ENCODE measurements at regions not wholly inside any gene's neighbourhood (a gene's known extent, or its start where the extent isn't known, plus 50 kb on each side); places are given as distances from the start of the nearest gene placed in this dataset.

DNA sequence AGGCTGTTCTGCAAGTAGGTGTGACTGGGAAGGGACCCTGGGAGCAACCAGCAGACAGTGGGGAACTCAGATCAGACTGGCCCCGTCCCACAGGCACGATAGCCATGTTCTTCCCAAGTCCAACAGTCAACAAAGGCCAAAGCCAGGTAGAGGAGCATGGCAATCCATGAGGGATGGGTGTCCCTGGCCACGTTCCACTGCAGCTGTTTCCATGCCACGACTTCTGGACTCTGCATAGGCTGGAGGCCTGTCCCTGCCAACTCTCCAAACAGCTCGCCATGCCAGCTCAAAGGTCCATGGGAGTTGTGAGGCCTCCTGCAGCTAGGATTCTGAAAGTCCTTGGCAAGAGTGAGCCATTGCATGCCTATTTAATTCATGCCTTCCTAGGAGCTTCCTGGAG is 459.8 kb downstream of the CDH8 start:
- POLR2A ChIA-PET: no interaction called here
- TF ChIP-seq REST (IDR thresholded peaks at IDR 0.05; ENCODE audit: insufficient read depth in 1 of 2, low read depth in 2 of 2, low read length in 1 of 2) (no peak), POLR2AphosphoS5 (IDR thresholded peaks at IDR 0.05; ENCODE audit: low read depth, low read length) (no peak)
- H3K27ac ChIP-seq (ENCODE audit: low read length): no peak overlapping the region
- intact Hi-C loops (cut with micrococcal nuclease; ENCODE audit: unreplicated experiment) (no loop called here), in situ Hi-C loops (cut with HindIII; ENCODE audit: low pct_unique_long_range_greater_than_20kb, low sequenced_read_pairs) (no loop called here)
- DNase-seq (ENCODE audit: low read depth, low spot score) (no peak), ATAC-seq (no peak)
- H3K4me3 ChIP-seq (ENCODE audit: low read depth in 2 of 2, low read length in 2 of 2): no peak overlapping the region
- CTCF ChIA-PET: no interaction called here
- no peaks in the 10 kb centered on the region for H3K9me3 ChIP-seq (ENCODE audit: control insufficient read depth, insufficient read depth, low read depth, low read length)
- H3K27me3 ChIP-seq (ENCODE audit: control insufficient read depth, insufficient read depth, low read length): no peaks in the 10 kb centered on the region
- H3K4me1 ChIP-seq (ENCODE audit: control insufficient read depth, insufficient read depth, low read length): no peaks in the 10 kb centered on the region
- BruUV-seq (replicated peaks): no TSS peak
- no peaks in the 10 kb centered on the region for H3K36me3 ChIP-seq (ENCODE audit: control insufficient read depth, insufficient read depth, low read length)

DNA sequence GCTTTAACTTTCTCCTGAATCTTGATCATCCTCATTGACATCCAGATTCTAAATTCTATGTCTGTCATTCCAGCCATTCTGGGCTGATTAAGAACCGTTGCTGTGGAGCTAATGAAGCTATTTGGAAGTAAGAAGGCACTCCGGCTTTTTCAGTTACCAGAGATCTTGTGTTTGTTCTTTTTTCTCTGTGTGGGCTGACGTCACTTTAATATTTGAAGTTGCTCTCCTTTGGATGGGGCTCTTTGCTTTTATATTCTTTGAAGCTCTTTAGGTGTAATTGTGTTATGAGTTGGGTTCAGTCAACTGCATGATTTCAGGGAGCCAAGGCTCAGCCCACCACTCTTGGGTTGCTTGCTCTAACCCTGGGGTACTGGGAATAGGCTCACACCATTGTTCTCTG is 460.6 kb downstream of the CDH8 start:
- Histone ChIP-seq H3K27me3 (ENCODE audit: control insufficient read depth, insufficient read depth, low read length) (no peaks in the 10 kb centered on the region), H3K4me1 (ENCODE audit: control insufficient read depth, insufficient read depth, low read length) (no peaks in the 10 kb centered on the region), H3K9me3 (ENCODE audit: control insufficient read depth, insufficient read depth, low read depth, low read length) (no peaks in the 10 kb centered on the region), H3K27ac (ENCODE audit: low read length) (no peak overlapping the region), H3K4me3 (ENCODE audit: low read depth in 2 of 2, low read length in 2 of 2) (no peak overlapping the region), H3K36me3 (ENCODE audit: control insufficient read depth, insufficient read depth, low read length) (no peaks in the 10 kb centered on the region)
- intact Hi-C loops (cut with micrococcal nuclease; ENCODE audit: unreplicated experiment): no loop called here
- no TSS peak for BruUV-seq (replicated peaks)
- POLR2A ChIA-PET: no interaction called here
- TF ChIP-seq SIN3A (IDR thresholded peaks at IDR 0.05; ENCODE audit: borderline replicate concordance, insufficient read depth, low read depth, low read length) (no peak), POLR2AphosphoS5 (IDR thresholded peaks at IDR 0.05; ENCODE audit: low read depth, low read length) (no peak), REST (IDR thresholded peaks at IDR 0.05; ENCODE audit: insufficient read depth in 1 of 2, low read depth in 2 of 2, low read length in 1 of 2) (no peak), TCF7L2 (IDR thresholded peaks at IDR 0.05; ENCODE audit: low read depth, low read length) (no peak)
- TF ChIP-seq, protein P1, sequence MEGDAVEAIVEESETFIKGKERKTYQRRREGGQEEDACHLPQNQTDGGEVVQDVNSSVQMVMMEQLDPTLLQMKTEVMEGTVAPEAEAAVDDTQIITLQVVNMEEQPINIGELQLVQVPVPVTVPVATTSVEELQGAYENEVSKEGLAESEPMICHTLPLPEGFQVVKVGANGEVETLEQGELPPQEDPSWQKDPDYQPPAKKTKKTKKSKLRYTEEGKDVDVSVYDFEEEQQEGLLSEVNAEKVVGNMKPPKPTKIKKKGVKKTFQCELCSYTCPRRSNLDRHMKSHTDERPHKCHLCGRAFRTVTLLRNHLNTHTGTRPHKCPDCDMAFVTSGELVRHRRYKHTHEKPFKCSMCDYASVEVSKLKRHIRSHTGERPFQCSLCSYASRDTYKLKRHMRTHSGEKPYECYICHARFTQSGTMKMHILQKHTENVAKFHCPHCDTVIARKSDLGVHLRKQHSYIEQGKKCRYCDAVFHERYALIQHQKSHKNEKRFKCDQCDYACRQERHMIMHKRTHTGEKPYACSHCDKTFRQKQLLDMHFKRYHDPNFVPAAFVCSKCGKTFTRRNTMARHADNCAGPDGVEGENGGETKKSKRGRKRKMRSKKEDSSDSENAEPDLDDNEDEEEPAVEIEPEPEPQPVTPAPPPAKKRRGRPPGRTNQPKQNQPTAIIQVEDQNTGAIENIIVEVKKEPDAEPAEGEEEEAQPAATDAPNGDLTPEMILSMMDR (IDR thresholded peaks at IDR 0.05): no peak
- no peak for ATAC-seq
- CTCF ChIA-PET: no interaction called here
- DNase-seq (ENCODE audit: low read depth, low spot score): no peak
- in situ Hi-C loops (cut with HindIII; ENCODE audit: low pct_unique_long_range_greater_than_20kb, low sequenced_read_pairs): no loop called here

Data from Panc1 (cell line).